Inflammatory macrophage (primary cell): ENCODE measurements at regions not wholly inside any gene's neighbourhood (a gene's known extent, or its start where the extent isn't known, plus 50 kb on each side); places are given as distances from the start of the nearest gene placed in this dataset.

ENCODE experiments used
- DNase-seq, 2 donors: peaks; one replicate each; pipeline ENCODE4 v3.0.0-alpha.2; 2020 to 2022

DNA sequence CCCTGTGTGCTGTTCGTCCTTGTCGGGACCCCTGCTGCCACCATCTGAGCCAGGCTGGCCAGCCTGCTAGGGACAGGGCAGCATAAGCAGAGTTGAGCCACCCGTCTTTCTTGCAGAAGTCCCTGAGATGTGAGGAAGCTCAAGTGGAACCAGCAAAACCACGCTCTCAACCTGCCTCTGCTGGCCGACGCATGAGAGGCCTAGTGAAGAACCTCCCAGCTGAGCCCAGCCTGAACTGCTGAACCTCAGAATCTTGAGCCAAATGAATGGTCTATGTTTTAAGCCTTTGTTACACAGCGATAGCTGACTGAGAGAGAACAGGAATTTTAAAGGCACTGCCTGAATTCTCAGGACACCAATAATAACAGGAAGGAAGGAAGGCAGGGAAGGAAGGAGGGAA is 98.9 kb upstream of the ADRA2C start:
- no peak for DNase-seq

DNA sequence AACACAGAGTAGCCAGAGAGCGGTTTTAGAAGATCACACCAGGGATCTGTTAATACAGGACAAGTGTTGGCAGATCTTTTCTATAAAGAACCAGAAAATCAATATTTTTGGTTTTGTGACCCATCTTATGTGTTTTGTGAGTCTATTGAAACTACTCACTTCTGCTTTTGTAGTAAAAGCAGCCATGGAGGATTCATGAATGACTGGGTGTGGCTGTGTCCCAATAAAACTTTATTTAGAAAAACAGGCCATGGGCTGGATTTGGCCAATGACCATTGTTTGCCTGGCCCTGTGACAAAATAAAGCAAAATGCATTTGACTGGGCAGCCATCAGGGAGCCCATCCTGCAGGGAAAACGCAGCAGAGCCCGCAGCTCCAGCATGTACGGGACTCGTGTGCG is 99.9 kb upstream of the ADRA2C start:
- no peak for DNase-seq

DNA sequence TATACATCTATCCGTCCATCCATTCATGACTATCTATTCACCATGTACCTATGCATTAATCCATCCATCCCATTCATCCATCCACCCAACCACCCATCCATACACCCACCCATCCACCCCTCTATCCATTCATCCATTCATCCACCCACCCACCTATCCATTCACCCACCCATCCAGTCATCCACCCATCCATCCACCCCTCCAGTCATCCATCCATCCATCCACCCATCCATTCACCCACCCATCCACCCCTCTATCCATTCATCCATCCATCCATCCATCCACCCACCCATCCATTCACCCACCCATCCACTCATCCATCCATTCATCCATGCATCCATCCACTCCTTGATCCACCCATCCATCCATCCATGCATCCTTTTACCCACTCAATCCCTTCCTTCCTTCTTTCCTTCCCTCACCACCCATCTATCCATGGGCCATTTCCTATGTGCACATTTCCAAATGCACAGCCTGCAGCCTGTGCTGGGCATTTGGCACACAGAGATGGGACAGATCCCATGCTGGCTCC is 100.8 kb upstream of the ADRA2C start:
- no peak for DNase-seq

DNA sequence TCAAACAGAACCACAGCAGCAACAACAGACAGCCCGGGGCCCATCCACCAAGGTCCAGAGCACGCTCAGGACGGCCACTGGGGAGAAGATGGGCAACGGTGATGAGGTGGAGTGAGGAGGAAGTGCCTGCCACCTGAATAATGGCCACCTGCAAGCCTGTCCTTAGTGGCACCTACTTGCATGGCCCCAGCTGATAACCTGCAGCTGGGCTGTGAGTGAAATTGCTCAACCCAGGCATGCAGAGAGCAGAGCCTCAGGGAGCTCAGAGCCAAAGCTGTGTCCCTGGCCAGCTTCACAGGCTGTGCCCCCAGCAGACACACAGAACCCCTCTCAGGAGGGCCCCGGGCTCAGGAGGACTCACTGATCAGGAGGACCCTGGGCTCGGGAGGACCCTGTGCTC is 102.4 kb upstream of the ADRA2C start:
- DNase-seq = no peak

DNA sequence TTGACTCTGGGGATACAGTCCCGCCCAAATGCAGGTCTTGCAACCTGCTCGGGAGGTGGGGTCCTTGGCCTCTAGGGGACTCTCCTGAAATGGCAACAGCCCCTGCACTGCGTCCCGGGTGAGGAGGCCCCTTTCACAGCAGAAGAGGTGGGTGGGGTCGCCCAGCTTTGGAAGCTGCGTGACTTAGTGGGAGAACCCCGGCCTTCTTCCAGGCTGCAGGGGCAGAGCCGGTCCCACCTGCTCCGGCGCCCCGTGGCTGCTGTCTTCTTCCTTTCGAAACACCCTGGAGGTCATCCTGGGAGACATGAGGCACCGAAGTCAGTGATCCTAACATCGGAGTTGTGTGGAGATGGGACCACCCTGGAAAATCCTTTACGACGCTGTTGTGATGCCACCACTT is 103.7 kb upstream of the ADRA2C start:
- DNase-seq = no peak

DNA sequence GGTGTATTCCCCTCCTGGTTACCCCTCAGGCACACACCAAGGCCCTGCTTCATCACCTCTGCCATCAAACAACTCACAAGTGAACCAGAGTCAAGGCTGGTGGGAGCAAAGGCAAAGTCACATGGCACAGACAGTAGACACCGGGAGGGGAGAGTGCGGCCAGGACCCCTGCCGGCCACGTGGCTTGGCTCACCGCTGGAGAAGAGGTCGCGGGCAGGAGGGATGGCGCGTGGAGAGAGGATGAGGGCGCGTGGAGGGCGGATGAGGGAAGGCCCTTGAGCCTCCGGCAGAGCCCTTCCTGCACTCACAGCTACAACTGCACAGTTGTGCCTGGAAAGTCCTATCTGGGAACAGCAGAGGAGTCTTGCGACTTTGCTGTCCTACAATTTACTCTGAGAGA is 104.2 kb upstream of the ADRA2C start:
- DNase-seq = no peak

DNA sequence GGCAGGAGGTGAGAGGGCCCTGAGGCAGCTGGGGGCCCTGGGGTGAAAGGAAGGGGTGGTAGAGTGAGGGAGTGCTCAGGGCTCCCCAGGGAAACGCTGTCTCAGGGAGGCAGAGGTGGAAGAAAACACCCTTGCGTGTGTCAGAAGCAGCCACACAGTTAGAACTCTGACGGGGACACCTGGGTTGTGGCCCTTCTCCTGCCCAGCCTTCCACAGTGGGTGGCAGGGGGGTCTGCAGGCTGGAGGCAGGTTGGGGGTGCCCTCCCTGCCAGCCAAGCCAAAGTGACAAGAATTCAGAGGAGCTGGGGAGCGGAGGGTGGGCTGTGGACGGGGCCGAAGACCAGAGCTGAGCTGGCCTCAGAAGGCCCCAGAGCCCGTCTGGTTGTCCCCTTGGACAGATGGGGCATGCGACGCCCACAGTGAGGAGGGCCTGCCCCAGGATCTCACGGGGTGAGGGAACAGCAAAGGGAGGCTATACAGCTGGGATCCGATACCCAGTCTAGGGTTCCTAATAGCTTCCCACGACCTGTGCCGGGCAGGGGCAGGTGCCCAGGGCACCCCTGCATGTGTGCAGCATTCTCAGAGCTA is 105.2 kb upstream of the ADRA2C start:
- no peak for DNase-seq

DNA sequence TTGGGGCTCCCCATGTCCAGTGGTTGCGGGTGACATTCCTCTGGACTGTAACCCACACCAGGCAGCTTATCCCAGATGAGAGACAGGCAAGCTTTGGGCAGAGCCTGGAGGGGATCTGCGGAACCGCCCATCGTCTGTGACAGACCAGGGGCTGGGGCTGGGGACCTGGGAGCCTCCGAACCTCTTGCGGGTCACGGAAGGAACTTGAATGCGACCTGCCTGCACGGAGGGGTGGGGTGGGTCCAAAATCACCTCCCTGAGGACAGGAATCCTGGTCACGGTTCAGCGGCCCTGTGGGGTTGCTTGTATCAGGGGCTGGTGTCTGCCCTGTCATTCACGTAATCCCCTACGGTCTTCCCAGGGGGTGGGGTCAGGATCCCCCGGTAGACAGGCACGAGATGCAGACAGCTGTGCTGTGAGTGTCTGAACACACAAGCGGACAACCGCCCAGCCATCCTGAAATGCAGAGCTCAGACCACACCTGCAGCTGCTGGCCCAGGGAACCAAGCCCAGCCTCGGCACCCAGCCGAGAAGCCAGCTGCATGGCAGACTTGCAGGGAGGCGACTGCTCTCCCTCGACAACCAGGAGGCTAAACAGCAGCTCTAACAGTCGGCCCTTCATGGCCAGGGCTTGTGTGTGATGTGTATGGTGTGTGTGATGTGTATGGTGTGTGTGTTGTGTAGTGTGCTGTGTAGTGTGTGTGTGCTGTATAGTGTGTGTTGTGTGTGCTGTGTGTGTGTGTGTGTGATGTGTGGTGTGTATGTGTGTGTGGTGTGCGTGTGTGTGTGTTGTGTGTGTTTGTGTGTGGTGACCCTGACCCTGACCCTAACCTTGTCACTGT is 105.9 kb upstream of the ADRA2C start:
- DNase-seq = no peak

DNA sequence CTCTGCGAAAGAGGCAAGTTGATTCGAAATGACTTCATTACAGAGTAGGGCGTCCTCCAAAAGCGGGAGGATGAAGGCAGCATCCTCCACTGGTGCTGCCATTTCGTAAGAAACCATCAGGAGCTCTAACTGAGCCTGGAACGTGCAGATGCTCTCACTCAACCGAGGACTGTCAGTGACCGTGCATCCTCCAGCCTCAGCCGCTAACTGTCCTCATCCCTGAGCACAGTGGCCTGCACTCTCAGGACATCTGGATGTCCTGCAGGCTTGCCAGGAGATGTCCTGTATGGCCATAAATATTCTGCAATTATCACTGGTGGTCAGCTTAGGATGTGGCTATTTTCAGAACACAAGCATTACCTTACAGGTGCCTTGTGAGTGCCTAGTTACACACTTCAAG is 107.1 kb upstream of the ADRA2C start:
- DNase-seq = no peak

DNA sequence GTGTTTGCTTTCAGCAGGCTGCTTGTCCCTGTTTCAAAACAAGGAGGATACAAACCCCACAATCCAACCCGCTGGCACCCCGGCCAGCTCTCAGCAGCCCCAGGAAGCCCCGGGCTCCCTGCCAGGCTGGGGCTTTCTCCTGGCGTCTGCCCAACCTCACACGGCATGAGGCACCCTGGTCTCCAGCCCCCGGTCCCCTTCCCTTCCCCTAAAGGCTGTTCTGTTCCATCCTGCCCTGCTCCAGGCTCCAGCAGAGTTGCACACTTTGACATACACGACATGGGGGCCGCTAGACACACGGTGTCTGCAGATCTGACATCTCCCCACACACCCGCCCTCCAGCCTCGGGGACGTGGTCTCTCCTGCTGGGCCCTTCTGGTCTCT is 107.7 kb upstream of the ADRA2C start:
- no peak for DNase-seq

DNA sequence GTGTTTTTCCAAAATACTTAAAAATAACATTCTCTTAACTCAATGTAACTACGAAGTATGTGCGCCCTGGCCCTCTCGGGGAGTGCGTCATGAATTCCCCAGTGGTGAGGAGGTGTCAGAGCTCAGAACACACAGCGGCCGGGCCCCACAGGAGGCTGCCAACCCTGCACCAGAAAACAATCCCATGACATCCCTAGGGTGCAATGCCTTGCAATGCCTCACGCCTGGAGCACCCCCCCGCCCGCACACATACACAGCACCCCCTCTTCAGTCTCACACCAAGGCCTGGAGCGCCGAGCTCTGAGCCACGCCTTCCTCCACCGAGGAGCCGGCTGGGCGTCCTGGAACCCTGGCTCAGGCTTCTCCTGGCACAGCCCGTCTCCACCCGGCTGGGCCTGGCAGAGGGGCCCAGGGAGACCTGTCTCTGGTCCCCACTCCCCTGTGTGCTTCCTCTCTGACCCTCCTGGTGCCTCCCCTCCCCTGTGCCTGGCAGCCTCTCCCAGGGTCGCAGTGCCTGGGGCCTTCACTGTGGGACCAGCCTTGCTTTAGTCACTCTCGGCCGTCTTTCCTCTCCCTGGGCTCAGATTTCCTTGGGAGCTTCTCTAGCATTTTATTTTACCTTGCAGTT is 108.2 kb upstream of the ADRA2C start:
- no peak for DNase-seq

DNA sequence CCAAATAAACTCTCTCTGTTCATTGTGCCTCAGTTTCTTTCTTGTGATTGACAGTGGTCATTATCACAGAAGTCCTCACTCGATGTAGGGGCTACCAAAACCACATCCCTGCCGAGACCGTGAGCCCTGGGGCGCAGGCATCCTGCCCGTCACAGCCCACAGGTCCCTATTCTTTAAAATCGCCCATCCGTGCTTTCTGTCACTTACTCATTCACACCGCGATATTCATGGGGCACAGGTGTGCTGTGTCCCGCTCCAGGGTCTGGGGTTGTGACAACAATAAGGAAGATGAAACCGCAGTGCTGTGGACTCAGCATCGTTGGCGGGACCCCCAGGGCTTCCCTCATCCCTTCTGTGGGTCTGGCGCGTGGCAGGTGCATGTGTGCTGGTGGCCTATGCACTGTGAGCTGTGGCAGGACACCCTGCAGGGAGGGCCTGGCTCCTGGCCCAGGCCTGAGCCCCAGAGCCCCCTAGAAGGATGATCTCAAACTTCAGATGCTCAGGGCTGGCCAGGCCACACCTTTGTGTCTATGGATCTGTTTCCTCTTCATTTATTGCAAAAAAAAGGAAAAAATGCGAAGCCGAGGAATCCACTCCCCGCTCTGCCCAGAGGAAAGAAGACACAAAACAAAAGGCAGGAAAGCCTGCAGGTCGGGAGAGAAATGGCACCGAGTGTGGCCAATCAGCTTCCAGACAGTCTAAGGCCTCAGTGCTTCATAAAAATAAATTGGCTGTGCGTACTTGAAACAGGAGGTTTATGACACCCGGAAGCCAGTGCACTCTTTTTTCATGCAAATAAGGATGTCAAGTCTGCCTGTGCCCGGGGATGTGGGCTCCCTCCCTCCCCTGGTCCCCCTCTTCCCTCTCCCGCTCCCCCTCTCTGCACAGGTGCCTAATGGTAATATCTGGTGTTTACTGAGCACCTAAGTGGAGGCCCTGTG is 109.5 kb upstream of the ADRA2C start:
- DNase-seq = no peak

DNA sequence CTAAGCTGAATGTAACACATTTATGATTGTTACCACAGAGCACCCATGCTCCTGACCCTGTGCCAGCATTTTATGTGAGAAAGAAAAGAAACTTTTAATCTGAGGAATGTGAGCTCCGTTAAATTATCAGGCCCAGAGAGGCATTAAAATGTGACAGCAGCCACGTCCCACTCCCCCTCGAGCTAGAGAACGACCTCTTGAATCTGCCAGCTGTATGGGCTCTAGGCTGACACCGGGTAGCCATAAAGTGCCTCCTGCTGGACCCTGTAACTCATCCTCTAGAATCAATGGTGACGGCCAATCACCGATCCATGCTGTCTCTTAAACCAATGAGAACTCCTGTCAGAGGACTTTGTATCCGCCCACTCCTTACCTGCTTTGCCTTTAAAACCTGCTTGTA is 110.2 kb upstream of the ADRA2C start:
- DNase-seq = no peak

DNA sequence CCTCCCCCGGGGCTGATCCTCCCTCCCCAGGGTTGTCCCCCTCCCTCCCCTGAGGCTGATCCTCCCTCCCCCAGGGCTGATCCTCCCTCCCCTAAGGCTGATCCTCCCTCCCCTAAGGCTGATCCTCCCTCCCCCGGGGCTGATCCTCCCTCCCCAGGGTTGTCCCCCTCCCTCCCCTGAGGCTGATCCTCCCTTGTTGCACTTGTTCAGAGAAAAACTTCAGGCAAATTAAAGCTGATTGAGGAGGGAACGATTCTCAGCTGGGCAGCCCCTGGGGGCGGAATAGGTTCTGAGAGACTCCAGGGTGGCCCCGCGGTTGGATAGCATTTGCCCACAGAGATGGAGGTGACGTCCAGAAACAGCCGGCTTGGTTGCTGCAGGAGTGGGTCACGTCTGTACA is 110.7 kb upstream of the ADRA2C start:
- no peak for DNase-seq

DNA sequence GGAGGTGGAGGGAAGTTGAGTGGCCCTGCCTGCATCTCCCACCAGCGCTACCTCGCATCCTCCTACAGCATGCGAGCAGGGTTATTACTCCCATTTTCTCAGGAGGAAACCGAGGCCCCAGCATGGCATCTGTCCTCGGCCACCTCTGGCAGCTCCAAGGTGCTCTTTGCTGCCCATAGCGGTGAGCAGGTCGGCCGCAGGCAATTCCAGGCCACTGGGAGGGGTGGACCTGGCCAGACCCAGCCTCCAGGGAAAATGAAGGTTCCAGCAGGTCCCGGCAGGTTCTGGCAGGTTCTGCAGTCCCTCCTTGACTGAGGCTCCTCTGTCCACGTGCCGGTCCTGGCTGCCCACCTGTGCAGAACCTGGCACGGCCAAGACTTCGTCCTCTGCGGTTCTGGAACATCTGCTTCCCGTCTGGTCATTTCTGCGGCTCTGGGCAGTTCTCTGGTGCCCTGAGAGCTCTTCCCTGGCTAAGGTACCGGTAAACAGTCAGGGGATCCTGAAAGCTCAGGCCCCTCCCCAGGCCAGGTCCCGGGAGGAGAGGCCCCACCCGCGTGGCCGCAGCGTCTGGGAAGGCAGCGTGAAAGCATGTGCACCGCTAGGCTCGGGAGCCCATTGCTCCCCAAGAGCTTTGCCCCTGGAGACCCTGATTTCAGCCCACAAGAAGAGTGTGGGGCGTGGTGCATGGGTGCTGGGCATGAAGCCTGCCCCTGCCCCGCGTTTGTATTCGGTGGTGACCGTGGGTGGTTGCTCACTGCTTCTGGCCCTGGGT is 112.0 kb upstream of the ADRA2C start:
- no peak for DNase-seq

DNA sequence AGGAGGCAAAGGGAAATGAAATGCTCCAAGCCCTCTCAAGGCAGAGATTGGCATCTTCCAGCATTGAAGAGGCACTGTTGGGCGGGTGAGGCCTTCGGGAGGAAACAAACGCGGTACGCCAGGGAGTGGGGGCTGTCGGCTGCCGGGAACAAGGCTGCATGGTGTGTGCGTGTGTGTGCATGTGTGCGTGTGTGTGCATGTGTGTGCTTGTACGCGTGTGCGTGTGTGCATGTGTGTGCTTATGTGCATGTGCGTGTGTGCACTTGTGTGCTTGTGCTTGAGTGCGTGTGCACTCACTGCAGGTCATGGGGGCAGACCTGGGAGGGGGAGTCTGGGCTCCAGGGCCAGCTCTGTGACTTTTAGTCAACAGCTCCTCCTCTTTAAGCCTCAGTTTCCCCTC is 113.6 kb upstream of the ADRA2C start:
- no peak for DNase-seq

DNA sequence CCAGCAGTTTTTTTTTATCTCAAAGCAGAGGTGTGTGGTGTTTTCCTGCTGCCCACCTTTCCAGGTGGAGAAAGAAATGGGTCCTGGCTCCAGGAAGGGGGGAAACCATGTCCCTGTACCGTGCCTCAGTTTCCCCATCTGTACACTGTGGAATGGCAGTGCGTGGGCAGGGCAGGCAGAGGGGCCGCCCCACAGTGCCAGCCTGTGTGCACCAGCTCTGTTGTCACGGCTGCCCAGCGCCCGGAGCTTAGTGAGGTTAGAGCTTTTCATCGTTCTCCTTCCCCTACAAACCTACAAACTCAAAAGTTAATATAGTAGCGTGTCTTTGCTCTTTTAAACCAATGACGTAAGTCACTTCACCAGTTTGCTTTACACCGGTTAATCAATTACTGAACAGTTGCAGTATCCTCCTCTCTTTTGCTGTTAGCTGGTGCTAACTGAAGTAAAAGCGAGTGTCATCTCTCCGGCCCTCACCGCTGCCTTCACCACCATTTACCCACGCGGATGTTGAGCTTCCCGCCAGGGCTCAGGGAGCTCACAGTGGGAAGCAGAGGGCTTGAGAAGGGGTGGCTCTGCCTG is 114.8 kb upstream of the ADRA2C start:
- no peak for DNase-seq

DNA sequence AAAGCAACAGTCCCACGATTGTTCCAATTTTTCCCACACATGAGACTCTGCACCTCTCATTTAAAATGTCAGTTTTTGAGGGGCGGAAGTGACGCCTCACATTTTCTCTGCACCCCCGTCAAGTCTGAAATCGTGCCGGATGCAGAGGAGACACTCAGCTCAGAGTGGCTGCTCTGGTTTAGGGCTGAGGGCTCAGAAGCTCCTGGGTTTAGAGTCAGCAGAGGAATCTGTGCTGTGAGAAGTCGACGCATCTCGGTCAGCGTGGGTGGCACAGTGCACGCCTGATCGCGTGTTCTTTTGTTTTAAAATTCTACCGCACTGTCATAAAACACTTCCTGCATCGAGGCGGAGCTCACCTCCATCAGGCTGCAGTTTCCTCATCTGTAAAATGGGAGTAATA is 116.7 kb upstream of the ADRA2C start:
- no peak for DNase-seq

DNA sequence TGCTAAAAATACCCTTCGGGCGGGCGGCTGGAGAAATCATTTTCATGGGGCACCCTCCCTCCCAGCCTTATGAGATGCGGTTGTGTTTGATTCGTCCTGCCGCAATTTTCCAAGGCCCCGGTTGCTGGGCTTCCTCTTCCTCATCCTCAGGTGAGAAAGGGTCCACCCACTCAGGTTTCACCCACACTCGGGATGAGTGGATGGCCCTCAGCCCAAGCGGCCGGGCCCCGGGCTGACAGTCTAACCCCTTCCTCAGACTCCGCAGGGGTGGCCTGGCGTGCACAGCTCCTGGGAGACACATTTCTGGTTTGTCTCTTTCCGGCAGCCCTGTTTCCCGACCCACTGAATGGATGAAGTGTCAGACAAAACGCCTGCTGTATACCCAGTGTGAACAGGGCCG is 116.5 kb upstream of the LRPAP1 start:
- no peak for DNase-seq

DNA sequence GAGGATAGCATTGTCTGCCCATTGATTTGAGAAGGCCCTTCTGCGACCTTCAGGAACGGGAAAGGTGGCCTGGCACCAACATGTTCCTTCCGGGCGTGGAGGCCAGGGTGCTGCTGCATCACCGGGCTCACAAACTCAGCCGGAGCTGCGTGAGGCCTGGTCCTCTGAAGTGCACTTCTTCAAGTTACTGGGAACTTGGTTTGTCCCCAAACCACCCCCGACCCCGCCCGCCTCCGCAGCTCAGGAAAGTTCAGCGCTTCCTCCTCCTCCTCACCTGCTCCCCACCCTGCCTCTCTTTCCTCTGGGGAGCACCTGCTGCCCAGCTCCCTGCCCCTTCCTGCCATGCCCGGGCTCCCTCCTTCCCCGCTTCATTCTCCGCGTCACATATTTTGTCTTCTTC is 116.0 kb upstream of the LRPAP1 start:
- no peak for DNase-seq

DNA sequence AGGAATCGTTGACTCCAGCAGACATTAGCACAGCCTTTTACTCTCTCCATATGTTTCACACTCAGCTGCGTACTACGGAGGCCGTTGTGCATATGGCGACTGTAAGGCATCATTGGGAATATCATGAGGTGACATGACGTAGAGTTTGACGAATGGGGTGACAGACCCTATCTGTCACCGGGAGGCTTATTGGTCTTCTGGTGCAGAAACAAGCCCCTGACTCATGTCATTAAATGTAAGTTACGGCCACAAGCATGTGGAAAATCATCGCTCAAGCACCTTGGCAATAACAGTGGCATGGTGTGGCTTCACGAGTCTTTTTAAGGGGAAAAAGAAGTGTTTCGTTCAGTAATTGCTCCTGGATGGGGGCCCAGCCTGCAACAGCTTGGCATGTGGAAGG is 115.2 kb upstream of the LRPAP1 start:
- DNase-seq = no peak
